Esophagus muscularis mucosa (tissue), 4 donors: ENCODE measurements at regions not wholly inside any gene's neighbourhood (a gene's known extent, or its start where the extent isn't known, plus 50 kb on each side); places are given as distances from the start of the nearest gene placed in this dataset.

Source experiments
- DNase-seq: peaks from one replicate; pipeline ENCODE4 v3.0.0-alpha.2; 2017; ENCODE audit errors: extremely low spot score
- H3K27ac ChIP-seq, 4 donors: fragments of 200-600 bp; sonication (generic); replicated peaks in 1 of 4; 1 replicate in 3 of 4; 2 replicates in 1 of 4; pipeline ENCODE4 v1.5.1; 2016 to 2019; ENCODE audit warnings: mild to moderate bottlenecking in 1 of 4
- H3K27me3 ChIP-seq, 4 donors: fragments of 200-600 bp; sonication (generic); one replicate each; pipeline versions ENCODE4 v1.5.1 to v1.6.0; 2016 to 2019
- H3K36me3 ChIP-seq, 4 donors: fragments of 200-600 bp; sonication (generic); one replicate each; pipeline ENCODE4 v1.5.1; 2016 to 2019
- H3K4me1 ChIP-seq, 4 donors: fragments of 200-600 bp; sonication (generic); one replicate each; pipeline ENCODE4 v1.5.1; 2016 to 2019
- H3K4me3 ChIP-seq, 4 donors: fragments of 200-600 bp; sonication (generic); 1 replicate in 2 of 4; 2 replicates in 2 of 4; pipeline ENCODE4 v1.5.1; 2016 to 2019; ENCODE audit warnings: mild to moderate bottlenecking in 4 of 4, moderate library complexity in 1 of 4
- H3K9me3 ChIP-seq, 4 donors: fragments of 200-600 bp; sonication (generic); 1 replicate in 3 of 4; 2 replicates in 1 of 4; pipeline ENCODE4 v1.5.1; 2016 to 2019
- CTCF ChIP-seq, 3 experiments: fragments of 200-600 bp in 2 of 3; fragments of 450-650 bp in 1 of 3; sonication (generic) in 2 of 3; IDR thresholded peaks; one replicate each; pipeline ENCODE4 v1.5.1; 2017 to 2019; ENCODE audit warnings: antibody characterized with exemption in 3 of 3, mild to moderate bottlenecking in 2 of 3, moderate library complexity in 1 of 3
- EP300 ChIP-seq: sonication (generic); formaldehyde crosslinking; IDR thresholded peaks from one replicate; pipeline ENCODE4 v1.6.1; 2017; ENCODE audit warnings: antibody characterized with exemption
- POLR2A ChIP-seq: fragments of 450-650 bp; IDR thresholded peaks from one replicate; pipeline ENCODE4 v1.6.1; 2017; ENCODE audit warnings: antibody characterized with exemption, moderate library complexity, mild to moderate bottlenecking, low read depth
- POLR2AphosphoS5 ChIP-seq, 2 donors: sonication (generic); formaldehyde crosslinking; IDR thresholded peaks; one replicate each; pipeline ENCODE4 v1.6.1; 2017; ENCODE audit warnings: antibody characterized with exemption in 2 of 2
- WGBS: methylation state at CpG from one replicate; pipeline ENCODE4 v1.1.5; 2018; 5-methylcytosine and 5-hydroxymethylcytosine counted together
- intact Hi-C: fragments of 100-400 bp; cut with DNase I; formaldehyde crosslinking; loops from one replicate; pipeline ENCODE4 v1.15.1; 2023

GRCh38 chr19:30854207-30854606 lies 482.0 kb downstream of the ZNF536 start:
- 91% methylated on average over 1 of the region's 1 CpG for WGBS
- DNase-seq = peak; percentile 89
- no peaks in the 10 kb centered on the region for H3K36me3 ChIP-seq
- H3K9me3 ChIP-seq = no peaks in the 10 kb centered on the region
- intact Hi-C loops = no loop called here
- no peak overlapping the region for H3K27ac ChIP-seq
- TF ChIP-seq POLR2A = no peak
- no peak for TF ChIP-seq POLR2AphosphoS5 (IDR thresholded peaks at IDR 0.05)
- TF ChIP-seq CTCF (IDR thresholded peaks at IDR 0.05) = no peak
- no peak for TF ChIP-seq EP300
- H3K4me3 ChIP-seq = no peak overlapping the region
- H3K4me1 ChIP-seq = peaks cover 0 to 7% (median 1%) of the 10 kb centered on the region in 4 donors
- no peaks in the 10 kb centered on the region for H3K27me3 ChIP-seq

GRCh38 chr19:30853036-30853435 lies 480.9 kb downstream of the ZNF536 start:
- DNase-seq = peak; percentile 81
- Histone ChIP-seq H3K4me3 (no peak overlapping the region), H3K9me3 (no peaks in the 10 kb centered on the region), H3K4me1 (peaks cover 0 to 12% (median 9%) of the 10 kb centered on the region in 4 donors), H3K36me3 (no peaks in the 10 kb centered on the region), H3K27me3 (no peaks in the 10 kb centered on the region), H3K27ac (no peak overlapping the region)
- intact Hi-C loops = no loop called here
- TF ChIP-seq POLR2A (no peak), CTCF (IDR thresholded peaks at IDR 0.05) (no peak), EP300 (no peak), POLR2AphosphoS5 (IDR thresholded peaks at IDR 0.05) (no peak)
- WGBS = 91% methylated on average over 3 of the region's 3 CpGs

- 89% methylated on average over 10 of the region's 10 CpGs for WGBS
- Histone ChIP-seq H3K4me1 (peaks cover 0 to 12% (median 9%) of the 10 kb centered on the region in 4 donors), H3K9me3 (no peaks in the 10 kb centered on the region), H3K27ac (no peak overlapping the region), H3K27me3 (no peaks in the 10 kb centered on the region), H3K36me3 (no peaks in the 10 kb centered on the region), H3K4me3 (no peak overlapping the region)
- intact Hi-C loops = no loop called here
- peak; percentile 34 for DNase-seq
- TF ChIP-seq POLR2A (no peak), CTCF (IDR thresholded peaks at IDR 0.05) (no peak), POLR2AphosphoS5 (IDR thresholded peaks at IDR 0.05) (no peak), EP300 (no peak)
Measured at GRCh38 chr19:30852168-30852567, 480.0 kb downstream of the ZNF536 start.

- Histone ChIP-seq H3K36me3 (no peaks in the 10 kb centered on the region), H3K27ac (no peak overlapping the region), H3K4me1 (peaks cover 0 to 12% (median 9%) of the 10 kb centered on the region in 4 donors), H3K27me3 (no peaks in the 10 kb centered on the region), H3K9me3 (no peaks in the 10 kb centered on the region), H3K4me3 (no peak overlapping the region)
- DNase-seq = peak; percentile 83
- TF ChIP-seq EP300 (no peak), CTCF (IDR thresholded peaks at IDR 0.05) (no peak), POLR2A (no peak), POLR2AphosphoS5 (IDR thresholded peaks at IDR 0.05) (no peak)
- intact Hi-C loops = no loop called here
- WGBS = 93% methylated on average over 2 of the region's 2 CpGs
Measured at GRCh38 chr19:30851646-30852045, 479.5 kb downstream of the ZNF536 start.

- peak; percentile 57 for DNase-seq
- no peaks in the 10 kb centered on the region for H3K36me3 ChIP-seq
- H3K27ac ChIP-seq = no peak overlapping the region
- no peaks in the 10 kb centered on the region for H3K27me3 ChIP-seq
- H3K4me3 ChIP-seq = no peak overlapping the region
- no peaks in the 10 kb centered on the region for H3K9me3 ChIP-seq
- WGBS = 62% methylated on average over 9 of the region's 9 CpGs
- intact Hi-C loops = no loop called here
- H3K4me1 ChIP-seq = peaks cover 0 to 12% (median 9%) of the 10 kb centered on the region in 4 donors
- TF ChIP-seq CTCF (IDR thresholded peaks at IDR 0.05) (no peak), POLR2AphosphoS5 (IDR thresholded peaks at IDR 0.05) (no peak), POLR2A (no peak), EP300 (no peak)
Measured at GRCh38 chr19:30848636-30849425, 476.6 kb downstream of the ZNF536 start.
